Astrocyte (in vitro differentiated cells and primary cell): ENCODE measurements at regions not wholly inside any gene's neighbourhood (a gene's known extent, or its start where the extent isn't known, plus 50 kb on each side); places are given as distances from the start of the nearest gene placed in this dataset.

ENCODE experiments used
- DNase-seq: peaks from one replicate; pipeline ENCODE4 v3.0.0-alpha.2; 2010; ENCODE audit warnings: low read depth
- FAIRE-seq: peaks from 2 replicates; lab custom pipeline; 2011; peaks lifted over from hg19 to GRCh38; lab: Jason Lieb, UNC
- H2AFZ ChIP-seq: 2 replicates; pipeline ENCODE4 v1.6.0; 2012; ENCODE audit warnings: low read depth, low read length, inconsistent platforms
- H3K27ac ChIP-seq: 2 replicates; pipeline ENCODE4 v1.5.1; 2011; ENCODE audit warnings: low read depth, low read length, inconsistent platforms
- H3K27me3 ChIP-seq: 2 replicates; pipeline ENCODE4 v1.6.0; 2011; ENCODE audit warnings: low read length, inconsistent platforms; ENCODE audit not compliant: insufficient read depth
- H3K36me3 ChIP-seq: 2 replicates; pipeline ENCODE4 v1.5.1; 2011; ENCODE audit warnings: low read length, inconsistent platforms; ENCODE audit not compliant: insufficient read depth
- H3K4me1 ChIP-seq: 2 replicates; pipeline ENCODE4 v1.5.1; 2011; ENCODE audit warnings: low read length, inconsistent platforms; ENCODE audit not compliant: insufficient read depth
- H3K4me2 ChIP-seq: 2 replicates; pipeline ENCODE4 v1.6.0; 2012; ENCODE audit warnings: low read length, inconsistent platforms
- H3K4me3 ChIP-seq: 2 replicates; pipeline ENCODE4 v1.5.1; 2011; ENCODE audit warnings: low read depth, mild to moderate bottlenecking, low read length, inconsistent platforms; ENCODE audit not compliant: insufficient read depth
- H3K79me2 ChIP-seq: 2 replicates; pipeline ENCODE4 v1.6.0; 2012; ENCODE audit warnings: mild to moderate bottlenecking, low read length, inconsistent platforms; ENCODE audit not compliant: insufficient read depth
- H3K9ac ChIP-seq: 2 replicates; pipeline ENCODE4 v1.6.0; 2012; ENCODE audit warnings: mild to moderate bottlenecking, low read length, inconsistent platforms
- H3K9me3 ChIP-seq: 2 replicates; pipeline ENCODE4 v1.5.1; 2012; ENCODE audit warnings: low read depth, mild to moderate bottlenecking, low read length, inconsistent platforms; ENCODE audit not compliant: insufficient read depth
- H4K20me1 ChIP-seq: 2 replicates; pipeline ENCODE4 v1.6.0; 2012; ENCODE audit warnings: low read length, inconsistent platforms; ENCODE audit not compliant: insufficient read depth
- H3K27ac Mint-ChIP-seq: one replicate; pipeline ENCODE4 v1.8.0; 2021; ENCODE audit warnings: mild to moderate bottlenecking, mixed read lengths; ENCODE audit not compliant: unreplicated experiment
- H3K27me3 Mint-ChIP-seq: one replicate; pipeline ENCODE4 v1.8.0; 2021; ENCODE audit warnings: low read depth, mixed read lengths; ENCODE audit not compliant: unreplicated experiment
- H3K36me3 Mint-ChIP-seq: one replicate; pipeline ENCODE4 v1.8.0; 2021; ENCODE audit warnings: low read depth, mixed read lengths; ENCODE audit not compliant: unreplicated experiment
- H3K4me1 Mint-ChIP-seq: one replicate; pipeline ENCODE4 v1.8.0; 2021; ENCODE audit warnings: low read depth, mixed read lengths; ENCODE audit not compliant: unreplicated experiment
- H3K4me3 Mint-ChIP-seq: one replicate; pipeline ENCODE4 v1.8.0; 2021; ENCODE audit warnings: mild to moderate bottlenecking, moderate library complexity, mixed read lengths; ENCODE audit not compliant: unreplicated experiment
- H3K9me3 Mint-ChIP-seq: one replicate; pipeline ENCODE4 v1.8.0; 2021; ENCODE audit warnings: mild to moderate bottlenecking, mixed read lengths; ENCODE audit not compliant: unreplicated experiment
- CTCF ChIP-seq: IDR thresholded peaks from 2 replicates; pipeline ENCODE4 v1.5.1; 2011; ENCODE audit warnings: low read depth, mild to moderate bottlenecking, inconsistent platforms, low read length, moderate library complexity; ENCODE audit not compliant: insufficient read depth
- EZH2 ChIP-seq: IDR thresholded peaks from 2 replicates; pipeline ENCODE4 v1.6.1; 2012; ENCODE audit warnings: mild to moderate bottlenecking, low read length, inconsistent platforms; ENCODE audit not compliant: insufficient read depth

GRCh38 chr13:103277959-103278694, 211.9 kb upstream of the SLC10A2 start:
- H3K79me2 ChIP-seq: no peaks in the 10 kb centered on the region
- H3K27ac Mint-ChIP-seq: no peak overlapping the region

GRCh38 chr13:103276775-103277498, 210.7 kb upstream of the SLC10A2 start:
- Histone ChIP-seq H3K27ac (no peak overlapping the region), H3K9me3 (no peaks in the 10 kb centered on the region), H3K4me1 (no peaks in the 10 kb centered on the region), H3K9ac (no peak overlapping the region), H3K27me3 (no peaks in the 10 kb centered on the region), H3K4me3 (no peak overlapping the region), H3K79me2 (no peaks in the 10 kb centered on the region), H3K36me3 (no peaks in the 10 kb centered on the region), H3K4me2 (no peak overlapping the region), H4K20me1 (no peaks in the 10 kb centered on the region), H2AFZ (no peak overlapping the region)
- Mint-ChIP-seq H3K27ac (no peak overlapping the region), H3K9me3 (peaks cover 2% of the 10 kb centered on the region), H3K36me3 (no peaks in the 10 kb centered on the region), H3K4me1 (peaks cover 9% of the 10 kb centered on the region), H3K27me3 (no peaks in the 10 kb centered on the region), H3K4me3 (no peak overlapping the region)
- FAIRE-seq (no peak), DNase-seq (no peak)
- no peak for TF ChIP-seq EZH2
- TF ChIP-seq CTCF: no peak

More at GRCh38 chr13:103277959-103278694, 211.9 kb upstream of the SLC10A2 start:
- Histone ChIP-seq H3K4me1 (peaks cover 4% of the 10 kb centered on the region), H2AFZ (no peak overlapping the region), H3K36me3 (no peaks in the 10 kb centered on the region), H3K9ac (no peak overlapping the region), H3K27ac (no peak overlapping the region), H3K27me3 (no peaks in the 10 kb centered on the region), H4K20me1 (no peaks in the 10 kb centered on the region), H3K4me2 (no peak overlapping the region), H3K4me3 (no peak overlapping the region), H3K9me3 (no peaks in the 10 kb centered on the region)
- TF ChIP-seq EZH2 (no peak), CTCF (no peak)
- Mint-ChIP-seq H3K27me3 (no peaks in the 10 kb centered on the region), H3K36me3 (no peaks in the 10 kb centered on the region), H3K4me3 (no peak overlapping the region), H3K9me3 (peaks cover 2% of the 10 kb centered on the region), H3K4me1 (peaks cover 20% of the 10 kb centered on the region)
- FAIRE-seq (no peak), DNase-seq (no peak)

GRCh38 chr13:103275722-103276121, 209.5 kb upstream of the SLC10A2 start:
- H3K27ac Mint-ChIP-seq: no peak overlapping the region
- no peaks in the 10 kb centered on the region for H3K9me3 ChIP-seq

More at GRCh38 chr13:103275722-103276121, 209.5 kb upstream of the SLC10A2 start:
- H3K9me3 Mint-ChIP-seq: peaks cover 2% of the 10 kb centered on the region
- no peak overlapping the region for H2AFZ ChIP-seq
- no peak overlapping the region for H3K9ac ChIP-seq
- H3K36me3 Mint-ChIP-seq: no peaks in the 10 kb centered on the region
- H3K27me3 ChIP-seq: no peaks in the 10 kb centered on the region
- H3K27ac ChIP-seq: no peak overlapping the region
- H3K27me3 Mint-ChIP-seq: no peaks in the 10 kb centered on the region
- no peak overlapping the region for H3K4me3 Mint-ChIP-seq
- FAIRE-seq (no peak), DNase-seq (no peak)
- no peaks in the 10 kb centered on the region for H3K79me2 ChIP-seq
- peaks cover 2% of the 10 kb centered on the region for H3K4me1 Mint-ChIP-seq
- TF ChIP-seq CTCF (no peak), EZH2 (no peak)
- no peaks in the 10 kb centered on the region for H3K36me3 ChIP-seq
- H3K4me2 ChIP-seq: no peak overlapping the region
- H3K4me1 ChIP-seq: no peaks in the 10 kb centered on the region
- no peaks in the 10 kb centered on the region for H4K20me1 ChIP-seq
- H3K4me3 ChIP-seq: no peak overlapping the region
